ENCODE measurements at regions not wholly inside any gene's neighbourhood (a gene's known extent, or its start where the extent isn't known, plus 50 kb on each side); places are given as distances from the start of the nearest gene placed in this dataset.

- TF ChIP-seq, protein P1, sequence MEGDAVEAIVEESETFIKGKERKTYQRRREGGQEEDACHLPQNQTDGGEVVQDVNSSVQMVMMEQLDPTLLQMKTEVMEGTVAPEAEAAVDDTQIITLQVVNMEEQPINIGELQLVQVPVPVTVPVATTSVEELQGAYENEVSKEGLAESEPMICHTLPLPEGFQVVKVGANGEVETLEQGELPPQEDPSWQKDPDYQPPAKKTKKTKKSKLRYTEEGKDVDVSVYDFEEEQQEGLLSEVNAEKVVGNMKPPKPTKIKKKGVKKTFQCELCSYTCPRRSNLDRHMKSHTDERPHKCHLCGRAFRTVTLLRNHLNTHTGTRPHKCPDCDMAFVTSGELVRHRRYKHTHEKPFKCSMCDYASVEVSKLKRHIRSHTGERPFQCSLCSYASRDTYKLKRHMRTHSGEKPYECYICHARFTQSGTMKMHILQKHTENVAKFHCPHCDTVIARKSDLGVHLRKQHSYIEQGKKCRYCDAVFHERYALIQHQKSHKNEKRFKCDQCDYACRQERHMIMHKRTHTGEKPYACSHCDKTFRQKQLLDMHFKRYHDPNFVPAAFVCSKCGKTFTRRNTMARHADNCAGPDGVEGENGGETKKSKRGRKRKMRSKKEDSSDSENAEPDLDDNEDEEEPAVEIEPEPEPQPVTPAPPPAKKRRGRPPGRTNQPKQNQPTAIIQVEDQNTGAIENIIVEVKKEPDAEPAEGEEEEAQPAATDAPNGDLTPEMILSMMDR (IDR thresholded peaks at IDR 0.05; ENCODE audit: low read length), result no peak
- TF ChIP-seq EZH2 (optimal IDR thresholded peaks at IDR 0.05; ENCODE audit: low read depth, low read length), result no peak
These were observed 446.8 kb downstream of the AEBP2 start for GRCh38 chr12:19886065-19886464.
